SK-N-SH (cell line): ENCODE measurements at regions not wholly inside any gene's neighbourhood (a gene's known extent, or its start where the extent isn't known, plus 50 kb on each side); places are given as distances from the start of the nearest gene placed in this dataset.

Source experiments
- CTCF ChIA-PET: fragments of 300-600, 350-600 bp; formaldehyde crosslinking; extraction: SDS; loops from one replicate; lab custom pipeline; 2021; lab: Yijun Ruan, JAX
- POLR2A ChIA-PET: fragments of 350-600 bp; sonication (Branson Sonifier 250); formaldehyde crosslinking; extraction: SDS; loops from one replicate; lab custom pipeline; 2020; ENCODE audit warnings: antibody characterized with exemption, inconsistent platforms; lab: Yijun Ruan, JAX
- DNase-seq: peaks from one replicate; pipeline ENCODE4 v3.0.0; 2012
- H2AFZ ChIP-seq: fragments of 200-600 bp; sonication (generic); 2 replicates; pipeline ENCODE4 v1.8.1; 2016; ENCODE audit warnings: antibody characterized with exemption, mild to moderate bottlenecking, low read depth
- H3F3A ChIP-seq: fragments of 200-600 bp; sonication (generic); replicated peaks from 2 replicates; pipeline ENCODE3; 2016; ENCODE audit warnings: antibody characterized with exemption, mild to moderate bottlenecking; ENCODE audit not compliant: insufficient read depth
- H3K27ac ChIP-seq, 2 experiments: fragments of 200-500 bp in 1 of 2; fragments of 200-600 bp in 1 of 2; sonication (Bioruptor generic) in 1 of 2; sonication (generic), shearing (Covaris generic) in 1 of 2; 2 replicates each; pipeline versions ENCODE4 v1.5.1 to v1.6.1; 2014 to 2016; ENCODE audit warnings: low read depth in 2 of 2, inconsistent platforms in 1 of 2, low read length in 1 of 2, mild to moderate bottlenecking in 1 of 2, mixed read lengths in 1 of 2
- H3K27me3 ChIP-seq: fragments of 200-600 bp; sonication (generic), shearing (Covaris generic); 2 replicates; pipeline ENCODE4 v1.6.1; 2016; ENCODE audit warnings: mixed run types; ENCODE audit not compliant: insufficient read depth
- H3K36me3 ChIP-seq, 2 experiments: fragments of 200-500 bp in 1 of 2; fragments of 200-600 bp in 1 of 2; sonication (Bioruptor generic) in 1 of 2; sonication (generic) in 1 of 2; replicated peaks in 1 of 2; 2 replicates each; pipeline versions ENCODE3 to v1.5.1; 2014 to 2016; ENCODE audit warnings: low read length in 1 of 2, mild to moderate bottlenecking in 1 of 2; ENCODE audit not compliant: insufficient read depth in 2 of 2, control insufficient read depth in 1 of 2
- H3K4me1 ChIP-seq, 2 experiments: fragments of 200-500 bp in 1 of 2; fragments of 200-600 bp in 1 of 2; sonication (Bioruptor generic) in 1 of 2; sonication (generic), shearing (Covaris generic) in 1 of 2; 2 replicates each; pipeline versions ENCODE4 v1.5.1 to v1.6.1; 2014 to 2016; ENCODE audit warnings: low read depth in 1 of 2, low read length in 1 of 2, mixed run types in 1 of 2; ENCODE audit not compliant: insufficient read depth in 2 of 2, control insufficient read depth in 1 of 2
- H3K4me2 ChIP-seq: fragments of 200-600 bp; sonication (generic), shearing (Covaris generic); 2 replicates; pipeline ENCODE4 v1.6.1; 2017; ENCODE audit warnings: mixed run types
- H3K4me3 ChIP-seq, 2 experiments: fragments of 200-500 bp in 1 of 2; fragments of 200-600 bp in 1 of 2; sonication (Bioruptor generic) in 1 of 2; sonication (generic), shearing (Covaris generic) in 1 of 2; 2 replicates each; pipeline versions ENCODE4 v1.5.1 to v1.8.1; 2014 to 2016; ENCODE audit warnings: low read depth in 2 of 2, inconsistent platforms in 1 of 2, low read length in 1 of 2, mild to moderate bottlenecking in 1 of 2, mixed read lengths in 1 of 2, moderate library complexity in 1 of 2
- H3K79me2 ChIP-seq: fragments of 200-600 bp; sonication (generic); 2 replicates; pipeline ENCODE4 v1.8.1; 2017; ENCODE audit warnings: mild to moderate bottlenecking; ENCODE audit not compliant: insufficient read depth
- H3K9ac ChIP-seq: fragments of 200-600 bp; sonication (generic); 2 replicates; pipeline ENCODE4 v1.6.1; 2017; ENCODE audit warnings: mixed run types
- H3K9me2 ChIP-seq: fragments of 200-600 bp; sonication (generic); 2 replicates; pipeline ENCODE4 v1.6.1; 2017; ENCODE audit warnings: mixed run types
- H3K9me3 ChIP-seq: fragments of 200-600 bp; sonication (generic); 2 replicates; pipeline ENCODE4 v1.6.1; 2017; ENCODE audit warnings: mixed run types, mild to moderate bottlenecking, moderate library complexity
- H4K20me1 ChIP-seq: fragments of 200-600 bp; sonication (generic); 2 replicates; pipeline ENCODE4 v1.6.1; 2017; ENCODE audit warnings: mild to moderate bottlenecking, mixed run types; ENCODE audit not compliant: insufficient read depth
- CHD2 ChIP-seq: fragments of 150-350 bp; IDR thresholded peaks from 2 replicates; pipeline ENCODE4 v1.6.1; 2018; ENCODE audit warnings: low read length; ENCODE audit not compliant: partially characterized antibody
- EP300 ChIP-seq, 2 experiments: IDR thresholded peaks; 2 replicates each; pipeline versions ENCODE4 v1.4.0 to v1.6.1; 2012; ENCODE audit warnings: borderline replicate concordance in 1 of 2, low read depth in 1 of 2, low read length in 1 of 2
- EZH2phosphoT487 ChIP-seq: fragments of 200-600 bp; sonication (generic); IDR thresholded peaks from 2 replicates; pipeline ENCODE4 v1.6.1; 2017; ENCODE audit warnings: low read depth, mixed run types, mild to moderate bottlenecking, antibody characterized with exemption, moderate library complexity, borderline replicate concordance
- FOSL2 ChIP-seq: IDR thresholded peaks from 2 replicates; pipeline ENCODE4 v1.4.0; 2012; ENCODE audit warnings: low read depth, mild to moderate bottlenecking, moderate library complexity, borderline replicate concordance
- FOXJ3 ChIP-seq: sonication (generic); formaldehyde crosslinking; IDR thresholded peaks from 2 replicates; pipeline ENCODE4 v1.5.1; 2020; ENCODE audit warnings: mild to moderate bottlenecking, missing genetic modification reagents
- FOXM1 ChIP-seq: IDR thresholded peaks from 2 replicates; pipeline ENCODE4 v1.4.0; 2012; ENCODE audit warnings: low read depth, mild to moderate bottlenecking
- GATA2 ChIP-seq: sonication (generic); formaldehyde crosslinking; IDR thresholded peaks from 2 replicates; pipeline ENCODE4 v1.5.0; 2020; ENCODE audit warnings: mild to moderate bottlenecking, missing genetic modification reagents
- IRF3 ChIP-seq: fragments of 150-350 bp; IDR thresholded peaks from 2 replicates; pipeline ENCODE4 v1.6.1; 2016; ENCODE audit warnings: mild to moderate bottlenecking, low read depth, low read length
- MEF2A ChIP-seq: IDR thresholded peaks from 2 replicates; pipeline ENCODE4 v1.4.0; 2012; ENCODE audit warnings: low read depth, borderline replicate concordance
- MXI1 ChIP-seq: IDR thresholded peaks from 2 replicates; pipeline ENCODE4 v1.6.1; 2012; ENCODE audit warnings: mild to moderate bottlenecking, low read depth, low read length, improper control_type of control experiment
- NRF1 ChIP-seq: IDR thresholded peaks from 2 replicates; pipeline ENCODE4 v1.6.1; 2012; ENCODE audit warnings: low read depth, mild to moderate bottlenecking, low read length
- POLR2AphosphoS5 ChIP-seq: IDR thresholded peaks from 2 replicates; pipeline ENCODE4 v1.6.1; 2012; ENCODE audit warnings: low read depth, low read length
- SMC3 ChIP-seq: IDR thresholded peaks from 2 replicates; pipeline ENCODE4 v1.6.1; 2012; ENCODE audit warnings: low read depth, low read length, improper control_type of control experiment
- TAF1 ChIP-seq: IDR thresholded peaks from 2 replicates; pipeline ENCODE4 v1.6.1; 2012; ENCODE audit warnings: low read depth, mild to moderate bottlenecking, low read length, moderate library complexity, borderline replicate concordance
- TCF12 ChIP-seq: IDR thresholded peaks from 2 replicates; pipeline ENCODE4 v1.4.0; 2012
- TEAD4 ChIP-seq: IDR thresholded peaks from 2 replicates; pipeline ENCODE4 v1.4.0; 2012; ENCODE audit warnings: mild to moderate bottlenecking, borderline replicate concordance; ENCODE audit not compliant: insufficient read depth
- USF1 ChIP-seq: IDR thresholded peaks from 2 replicates; pipeline ENCODE4 v1.4.0; 2012; ENCODE audit warnings: low read depth, borderline replicate concordance
- USF2 ChIP-seq: fragments of 150-350 bp; IDR thresholded peaks from 2 replicates; pipeline ENCODE4 v1.6.1; 2017; ENCODE audit warnings: antibody characterized with exemption, low read length, low read depth, borderline replicate concordance
- WGBS: methylation state at CpG from one replicate; pipeline ENCODE4 v1.1.6; 2017; ENCODE audit warnings: low lambda C conversion rate; 5-methylcytosine and 5-hydroxymethylcytosine counted together
- TF ChIP-seq, protein P1 (sequence below): fragments of 200-600 bp; sonication (generic); IDR thresholded peaks from 2 replicates; pipeline ENCODE4 v1.6.1; 2017; ENCODE audit warnings: antibody characterized with exemption, mild to moderate bottlenecking, moderate library complexity

GRCh38 chr7:156279635-156280034, 360.9 kb upstream of the RNF32 start:
- Histone ChIP-seq H3K79me2 (no peaks in the 10 kb centered on the region), H4K20me1 (peaks cover 5% of the 10 kb centered on the region; the same call in 1 of the 2 replicates), H3K9me2 (no peaks in the 10 kb centered on the region; the same call in 1 of the 2 replicates), H3K9ac (no peak overlapping the region), H3F3A (no peaks in the 10 kb centered on the region), H2AFZ (no peak overlapping the region), H3K27me3 (no peaks in the 10 kb centered on the region), H3K4me3 (no peak overlapping the region), H3K4me2 (no peak overlapping the region), H3K36me3 (no peaks in the 10 kb centered on the region), H3K4me1 (no peaks in the 10 kb centered on the region), H3K27ac (no peak overlapping the region), H3K9me3 (0 out of 2 replicates have a peak, but pooled peaks cover 5% of the 10 kb centered on the region)
- no peak for DNase-seq
- CTCF ChIA-PET, result no interaction called here
- WGBS, result 5% methylated on average over 4 of the region's 4 CpGs
- POLR2A ChIA-PET, result no interaction called here
- TF ChIP-seq USF2, result no peak

DNA sequence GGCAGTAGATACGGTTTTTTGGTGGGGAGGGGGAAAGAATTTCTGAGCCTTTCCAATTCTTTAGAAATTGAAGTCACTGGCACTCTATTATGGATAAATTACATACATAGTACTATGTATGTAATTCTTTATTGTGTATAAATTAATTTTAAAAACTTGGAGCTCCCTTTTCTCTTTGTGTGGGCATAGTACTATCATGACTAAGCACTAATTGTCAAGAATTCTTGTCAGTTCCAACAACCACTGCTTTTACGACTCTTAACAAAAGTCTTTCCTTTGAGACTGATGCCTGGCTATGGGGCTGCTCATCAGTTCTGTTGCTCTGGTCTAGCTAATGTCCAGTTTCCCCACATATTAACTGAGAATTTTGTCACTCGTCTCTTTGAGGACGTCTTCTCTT, 365.3 kb upstream of the RNF32 start:
- TF ChIP-seq TAF1, result no peak
- no peak for TF ChIP-seq MEF2A
- no peak for TF ChIP-seq EP300 (IDR thresholded peaks at IDR 0.05; ENCODE audit: borderline replicate concordance in 1 of 2, low read depth in 1 of 2, low read length in 1 of 2)
- TF ChIP-seq MXI1, result no peak
- TF ChIP-seq, protein P1, sequence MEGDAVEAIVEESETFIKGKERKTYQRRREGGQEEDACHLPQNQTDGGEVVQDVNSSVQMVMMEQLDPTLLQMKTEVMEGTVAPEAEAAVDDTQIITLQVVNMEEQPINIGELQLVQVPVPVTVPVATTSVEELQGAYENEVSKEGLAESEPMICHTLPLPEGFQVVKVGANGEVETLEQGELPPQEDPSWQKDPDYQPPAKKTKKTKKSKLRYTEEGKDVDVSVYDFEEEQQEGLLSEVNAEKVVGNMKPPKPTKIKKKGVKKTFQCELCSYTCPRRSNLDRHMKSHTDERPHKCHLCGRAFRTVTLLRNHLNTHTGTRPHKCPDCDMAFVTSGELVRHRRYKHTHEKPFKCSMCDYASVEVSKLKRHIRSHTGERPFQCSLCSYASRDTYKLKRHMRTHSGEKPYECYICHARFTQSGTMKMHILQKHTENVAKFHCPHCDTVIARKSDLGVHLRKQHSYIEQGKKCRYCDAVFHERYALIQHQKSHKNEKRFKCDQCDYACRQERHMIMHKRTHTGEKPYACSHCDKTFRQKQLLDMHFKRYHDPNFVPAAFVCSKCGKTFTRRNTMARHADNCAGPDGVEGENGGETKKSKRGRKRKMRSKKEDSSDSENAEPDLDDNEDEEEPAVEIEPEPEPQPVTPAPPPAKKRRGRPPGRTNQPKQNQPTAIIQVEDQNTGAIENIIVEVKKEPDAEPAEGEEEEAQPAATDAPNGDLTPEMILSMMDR, result no peak
- no peak for TF ChIP-seq TCF12
- TF ChIP-seq, all 33 proteins: peak for 0
- no peaks in the 10 kb centered on the region for H3K79me2 ChIP-seq
- POLR2A ChIA-PET, result no interaction called here
- H3K4me1 ChIP-seq, result no peaks in the 10 kb centered on the region
- H3F3A ChIP-seq, result no peaks in the 10 kb centered on the region
- H3K27ac ChIP-seq, result no peak overlapping the region
- no peak overlapping the region for H3K4me3 ChIP-seq
- H3K36me3 ChIP-seq, result no peaks in the 10 kb centered on the region
- no peak overlapping the region for H3K9ac ChIP-seq
- CTCF ChIA-PET, result interaction anchor here (0.6 kb wide), 1 partner anchor 809 kb away, joined by 3 read pairs; no protein-coding TSS in a partner anchor
- WGBS, result 2% methylated on average over 4 of the region's 4 CpGs
- no peak overlapping the region for H2AFZ ChIP-seq
- H3K9me2 ChIP-seq, result no peaks in the 10 kb centered on the region; the same call in 1 of the 2 replicates
- H4K20me1 ChIP-seq, result no peaks in the 10 kb centered on the region
- H3K27me3 ChIP-seq, result no peaks in the 10 kb centered on the region
- no peak overlapping the region for H3K4me2 ChIP-seq
- no peaks in the 10 kb centered on the region for H3K9me3 ChIP-seq
- DNase-seq, result no peak

- DNase-seq, result no peak
- Histone ChIP-seq H3K79me2 (no peaks in the 10 kb centered on the region), H3K9ac (no peak overlapping the region), H3K36me3 (no peaks in the 10 kb centered on the region), H3F3A (no peaks in the 10 kb centered on the region), H3K4me3 (no peak overlapping the region), H3K4me2 (no peak overlapping the region), H2AFZ (no peak overlapping the region), H3K4me1 (no peaks in the 10 kb centered on the region), H3K27ac (no peak overlapping the region), H4K20me1 (no peaks in the 10 kb centered on the region), H3K9me2 (no peaks in the 10 kb centered on the region), H3K27me3 (no peaks in the 10 kb centered on the region), H3K9me3 (no peaks in the 10 kb centered on the region)
- 14% methylated on average over 3 of the region's 3 CpGs for WGBS
- ChIA-PET CTCF (no interaction called here), POLR2A (no interaction called here)
- TF ChIP-seq IRF3 (no peak), USF1 (no peak), FOSL2 (no peak), TAF1 (no peak), FOXM1 (no peak), EZH2phosphoT487 (no peak), TEAD4 (no peak), NRF1 (no peak), GATA2 (no peak), POLR2AphosphoS5 (no peak), CHD2 (no peak), FOXJ3 (CRISPR knock-in tag) (no peak), SMC3 (no peak)
Measured at GRCh38 chr7:156274557-156274956, 366.0 kb upstream of the RNF32 start.
